ENCODE measurements at regions not wholly inside any gene's neighbourhood (a gene's known extent, or its start where the extent isn't known, plus 50 kb on each side); places are given as distances from the start of the nearest gene placed in this dataset.

DNA sequence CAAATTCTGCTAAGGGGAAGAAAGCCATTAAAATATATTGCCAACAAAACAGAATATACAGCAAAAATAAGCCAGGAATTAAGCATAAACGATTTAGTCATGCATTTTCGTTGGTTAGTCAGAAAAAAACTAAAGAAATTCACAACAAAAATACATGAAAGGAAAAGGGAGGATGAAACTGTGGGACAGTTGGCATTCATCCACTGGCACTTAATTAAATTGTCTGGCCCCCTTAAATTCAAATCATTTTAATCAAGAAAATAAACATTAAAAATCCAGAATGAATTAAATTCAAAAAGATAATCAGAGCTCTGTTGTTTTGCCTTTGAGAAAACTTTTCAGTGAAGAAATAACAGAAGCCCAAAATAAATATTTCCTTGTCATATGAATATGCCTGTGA is 264.6 kb upstream of the TMTC1 start:
- no peak overlapping the region for H3K27ac Mint-ChIP-seq
- H3K4me3 ChIP-seq (replicated peaks in 1 of 3; ENCODE audit: low read depth in 2 of 3, low read length in 3 of 3): no peak overlapping the region
- no peaks in the 10 kb centered on the region for H3K4me1 Mint-ChIP-seq
- no peaks in the 10 kb centered on the region for H3K27me3 Mint-ChIP-seq (ENCODE audit: low read depth in 3 of 3)
- H3K9ac ChIP-seq (ENCODE audit: insufficient read depth, low read length, poor library complexity, severe bottlenecking): no peak overlapping the region
- no peaks in the 10 kb centered on the region for H3K36me3 Mint-ChIP-seq
- no peak for DNase-seq
- peaks cover 0 to 4% (median 1%) of the 10 kb centered on the region in 7 donors for H3K9me3 Mint-ChIP-seq
- no peaks in the 10 kb centered on the region for H3K4me1 ChIP-seq (ENCODE audit: control insufficient read depth in 1 of 2, insufficient read depth in 2 of 2, low read length in 2 of 2)
- no peak overlapping the region for H3K4me2 ChIP-seq (replicated peaks; ENCODE audit: extremely low read depth, low read length, poor library complexity, severe bottlenecking)
- no peak overlapping the region for H3K27ac ChIP-seq (ENCODE audit: low read depth in 1 of 2, low read length in 2 of 2)
- H4K20me1 ChIP-seq (ENCODE audit: insufficient read depth, low read length): no peaks in the 10 kb centered on the region
- H3K4me3 Mint-ChIP-seq: no peak overlapping the region
- H3K27me3 ChIP-seq (ENCODE audit: control insufficient read depth in 2 of 2, insufficient read depth in 2 of 2, low read length in 2 of 2): no peaks in the 10 kb centered on the region
- WGBS (ENCODE audit: insufficient coverage): no CpG with 5 or more reads among the region's 2 CpGs
- peaks cover 0 to 3% of the 10 kb centered on the region in 2 donors for H3K9me3 ChIP-seq (replicated peaks in 1 of 2; ENCODE audit: control insufficient read depth in 1 of 2, insufficient read depth in 1 of 2, low read length in 2 of 2)
- TF ChIP-seq, protein P1, sequence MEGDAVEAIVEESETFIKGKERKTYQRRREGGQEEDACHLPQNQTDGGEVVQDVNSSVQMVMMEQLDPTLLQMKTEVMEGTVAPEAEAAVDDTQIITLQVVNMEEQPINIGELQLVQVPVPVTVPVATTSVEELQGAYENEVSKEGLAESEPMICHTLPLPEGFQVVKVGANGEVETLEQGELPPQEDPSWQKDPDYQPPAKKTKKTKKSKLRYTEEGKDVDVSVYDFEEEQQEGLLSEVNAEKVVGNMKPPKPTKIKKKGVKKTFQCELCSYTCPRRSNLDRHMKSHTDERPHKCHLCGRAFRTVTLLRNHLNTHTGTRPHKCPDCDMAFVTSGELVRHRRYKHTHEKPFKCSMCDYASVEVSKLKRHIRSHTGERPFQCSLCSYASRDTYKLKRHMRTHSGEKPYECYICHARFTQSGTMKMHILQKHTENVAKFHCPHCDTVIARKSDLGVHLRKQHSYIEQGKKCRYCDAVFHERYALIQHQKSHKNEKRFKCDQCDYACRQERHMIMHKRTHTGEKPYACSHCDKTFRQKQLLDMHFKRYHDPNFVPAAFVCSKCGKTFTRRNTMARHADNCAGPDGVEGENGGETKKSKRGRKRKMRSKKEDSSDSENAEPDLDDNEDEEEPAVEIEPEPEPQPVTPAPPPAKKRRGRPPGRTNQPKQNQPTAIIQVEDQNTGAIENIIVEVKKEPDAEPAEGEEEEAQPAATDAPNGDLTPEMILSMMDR (IDR thresholded peaks at IDR 0.05): no peak
- H2AFZ ChIP-seq (ENCODE audit: insufficient read depth, low read depth, low read length, poor library complexity, severe bottlenecking): no peak overlapping the region
- H3K36me3 ChIP-seq (replicated peaks in 1 of 2; ENCODE audit: control insufficient read depth in 1 of 2, insufficient read depth in 2 of 2, low read length in 2 of 2): no peaks in the 10 kb centered on the region
- intact Hi-C loops (cut with micrococcal nuclease): no loop called here
- no peaks in the 10 kb centered on the region for H3K79me2 ChIP-seq (ENCODE audit: insufficient read depth, low read length)

DNA sequence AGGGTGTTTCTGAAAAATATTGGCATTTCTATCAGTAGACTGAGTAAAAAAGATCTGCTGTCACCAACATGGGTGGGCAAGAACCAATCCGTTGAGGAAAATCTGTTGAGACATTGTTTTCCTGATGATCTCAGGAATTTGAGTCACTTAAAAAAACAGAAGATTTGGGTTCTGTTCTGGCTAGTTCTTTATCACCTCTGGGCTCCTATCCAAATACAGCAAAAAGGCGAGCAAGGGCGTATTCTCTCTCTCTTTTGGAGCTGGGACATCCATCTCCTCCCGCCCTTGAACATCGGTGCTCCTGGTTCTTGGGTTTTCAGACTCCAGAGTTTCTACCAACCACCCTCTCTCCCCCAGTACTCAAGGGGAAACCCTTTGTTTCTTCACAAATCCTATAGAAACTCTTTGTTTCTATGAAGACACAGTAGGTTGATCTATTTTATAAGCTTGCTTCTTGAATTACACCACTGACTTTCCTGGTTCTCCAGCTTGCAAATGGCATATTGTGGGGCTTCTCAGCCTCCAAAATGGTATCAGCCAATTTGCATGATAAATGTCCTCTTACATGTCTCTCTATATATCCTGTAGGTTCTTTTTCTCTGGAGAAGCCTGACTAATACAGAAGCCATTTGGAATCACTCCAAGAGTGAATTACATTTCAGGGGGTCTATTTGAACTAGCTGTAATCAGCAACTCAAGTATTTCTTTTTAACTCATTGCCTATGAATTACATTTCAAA is 263.9 kb upstream of the TMTC1 start:
- WGBS (ENCODE audit: insufficient coverage): 94% methylated on average over 5 of the region's 5 CpGs
- peaks cover 0 to 6% (median 2%) of the 10 kb centered on the region in 7 donors for H3K9me3 Mint-ChIP-seq
- TF ChIP-seq, protein P1 (IDR thresholded peaks at IDR 0.05): no peak
- H3K36me3 ChIP-seq (replicated peaks in 1 of 2; ENCODE audit: control insufficient read depth in 1 of 2, insufficient read depth in 2 of 2, low read length in 2 of 2): no peaks in the 10 kb centered on the region
- H3K4me1 Mint-ChIP-seq: no peaks in the 10 kb centered on the region
- peaks cover 0 to 3% of the 10 kb centered on the region in 2 donors for H3K9me3 ChIP-seq (replicated peaks in 1 of 2; ENCODE audit: control insufficient read depth in 1 of 2, insufficient read depth in 1 of 2, low read length in 2 of 2)
- H4K20me1 ChIP-seq (ENCODE audit: insufficient read depth, low read length): no peaks in the 10 kb centered on the region
- no peaks in the 10 kb centered on the region for H3K36me3 Mint-ChIP-seq
- no peak for DNase-seq
- no peak overlapping the region for H2AFZ ChIP-seq (ENCODE audit: insufficient read depth, low read depth, low read length, poor library complexity, severe bottlenecking)
- H3K79me2 ChIP-seq (ENCODE audit: insufficient read depth, low read length): no peaks in the 10 kb centered on the region
- no peak overlapping the region for H3K9ac ChIP-seq (ENCODE audit: insufficient read depth, low read length, poor library complexity, severe bottlenecking)
- no peak overlapping the region for H3K27ac Mint-ChIP-seq
- H3K27me3 ChIP-seq (ENCODE audit: control insufficient read depth in 2 of 2, insufficient read depth in 2 of 2, low read length in 2 of 2): no peaks in the 10 kb centered on the region
- intact Hi-C loops (cut with micrococcal nuclease): no loop called here
- no peak overlapping the region for H3K4me3 ChIP-seq (replicated peaks in 1 of 3; ENCODE audit: low read depth in 2 of 3, low read length in 3 of 3)
- H3K27me3 Mint-ChIP-seq (ENCODE audit: low read depth in 3 of 3): no peaks in the 10 kb centered on the region
- H3K4me2 ChIP-seq (replicated peaks; ENCODE audit: extremely low read depth, low read length, poor library complexity, severe bottlenecking): no peak overlapping the region
- H3K4me1 ChIP-seq (ENCODE audit: control insufficient read depth in 1 of 2, insufficient read depth in 2 of 2, low read length in 2 of 2): no peaks in the 10 kb centered on the region
- H3K4me3 Mint-ChIP-seq: no peak overlapping the region
- no peak overlapping the region for H3K27ac ChIP-seq (ENCODE audit: low read depth in 1 of 2, low read length in 2 of 2)
